Lower leg skin (tissue), 4 donors: ENCODE measurements at regions not wholly inside any gene's neighbourhood (a gene's known extent, or its start where the extent isn't known, plus 50 kb on each side); places are given as distances from the start of the nearest gene placed in this dataset.

ENCODE experiments used
- DNase-seq, 2 donors: peaks; one replicate each; pipeline ENCODE4 v3.0.0-alpha.2; 2019; ENCODE audit warnings: low spot score in 2 of 2
- H3K4me3 ChIP-seq: fragments of 200-600 bp; sonication (generic); 2 replicates; pipeline ENCODE4 v1.5.1; 2017; ENCODE audit warnings: mild to moderate bottlenecking, low read depth; ENCODE audit not compliant: poor library complexity, severe bottlenecking
- POLR2A ChIP-seq, 2 donors: fragments of 450-650 bp; IDR thresholded peaks; one replicate each; pipeline ENCODE4 v1.6.1; 2016 to 2017; ENCODE audit warnings: antibody characterized with exemption in 2 of 2, mild to moderate bottlenecking in 1 of 2, moderate library complexity in 1 of 2
- WGBS, 2 donors: methylation state at CpG; one replicate each; pipeline ENCODE4 v1.1.5; 2018; 5-methylcytosine and 5-hydroxymethylcytosine counted together
- intact Hi-C: fragments of 100-400 bp; cut with DNase I; formaldehyde crosslinking; loops from one replicate; pipeline ENCODE4 v1.15.0; 2023; ENCODE audit warnings: low total_unique reads
- TF ChIP-seq, protein P1 (sequence below), 3 donors: fragments of 450-650 bp; IDR thresholded peaks; one replicate each; pipeline ENCODE4 v1.5.1; 2016; ENCODE audit warnings: antibody characterized with exemption in 3 of 3, mild to moderate bottlenecking in 3 of 3, moderate library complexity in 2 of 3

DNA sequence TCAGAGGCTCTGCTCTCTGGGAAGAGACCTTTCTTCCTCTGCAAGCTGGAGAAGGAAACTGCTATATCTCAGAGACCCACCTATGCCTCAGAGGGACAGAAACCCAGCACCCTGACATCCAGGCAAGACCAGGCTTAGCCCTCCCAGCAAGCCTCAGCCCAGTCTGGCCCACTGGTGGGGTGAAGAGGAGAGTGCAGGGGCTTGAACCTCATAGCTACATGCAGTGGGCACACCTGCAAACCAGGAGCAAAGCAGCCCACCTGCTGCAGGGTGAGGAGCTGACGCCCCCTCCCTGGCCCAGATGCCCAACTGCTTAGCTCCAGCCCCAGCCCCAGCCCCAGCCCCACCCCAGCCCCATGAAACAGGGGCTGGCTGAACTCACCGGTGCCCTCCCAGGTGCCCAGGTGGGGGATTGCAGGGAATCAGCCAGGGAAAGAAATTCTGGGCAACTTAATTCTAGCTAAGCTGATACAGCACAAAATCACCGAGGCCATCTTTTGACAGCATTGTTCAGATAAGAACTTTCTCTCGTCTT lies 246.8 kb downstream of the BUD13 start:
- peak in 1 of 2 donors; percentile 72 for DNase-seq
- no peak overlapping the region for H3K4me3 ChIP-seq
- intact Hi-C loops: no loop called here
- WGBS, 2 donors: 62 to 78% methylated on average over 4 of the region's 4 CpGs
- TF ChIP-seq, protein P1, sequence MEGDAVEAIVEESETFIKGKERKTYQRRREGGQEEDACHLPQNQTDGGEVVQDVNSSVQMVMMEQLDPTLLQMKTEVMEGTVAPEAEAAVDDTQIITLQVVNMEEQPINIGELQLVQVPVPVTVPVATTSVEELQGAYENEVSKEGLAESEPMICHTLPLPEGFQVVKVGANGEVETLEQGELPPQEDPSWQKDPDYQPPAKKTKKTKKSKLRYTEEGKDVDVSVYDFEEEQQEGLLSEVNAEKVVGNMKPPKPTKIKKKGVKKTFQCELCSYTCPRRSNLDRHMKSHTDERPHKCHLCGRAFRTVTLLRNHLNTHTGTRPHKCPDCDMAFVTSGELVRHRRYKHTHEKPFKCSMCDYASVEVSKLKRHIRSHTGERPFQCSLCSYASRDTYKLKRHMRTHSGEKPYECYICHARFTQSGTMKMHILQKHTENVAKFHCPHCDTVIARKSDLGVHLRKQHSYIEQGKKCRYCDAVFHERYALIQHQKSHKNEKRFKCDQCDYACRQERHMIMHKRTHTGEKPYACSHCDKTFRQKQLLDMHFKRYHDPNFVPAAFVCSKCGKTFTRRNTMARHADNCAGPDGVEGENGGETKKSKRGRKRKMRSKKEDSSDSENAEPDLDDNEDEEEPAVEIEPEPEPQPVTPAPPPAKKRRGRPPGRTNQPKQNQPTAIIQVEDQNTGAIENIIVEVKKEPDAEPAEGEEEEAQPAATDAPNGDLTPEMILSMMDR (IDR thresholded peaks at IDR 0.05): no peak
- TF ChIP-seq POLR2A (IDR thresholded peaks at IDR 0.05): no peak

- peak in 1 of 2 donors; percentile 52 for DNase-seq
- 76 to 80% methylated on average over 5 of the region's 5 CpGs for WGBS, 2 donors
- no peak overlapping the region for H3K4me3 ChIP-seq
- intact Hi-C loops: no loop called here
- no peak for TF ChIP-seq POLR2A (IDR thresholded peaks at IDR 0.05)
- TF ChIP-seq, protein P1 (IDR thresholded peaks at IDR 0.05): no peak
Observed at GRCh38 chr11:116519499-116519898, 253.3 kb downstream of the BUD13 start.

- DNase-seq: peak in 1 of 2 donors; percentile 29
- intact Hi-C loops: no loop called here
- H3K4me3 ChIP-seq: no peak overlapping the region
- WGBS, 2 donors: 79 to 85% methylated on average over 10 of the region's 10 CpGs
- no peak for TF ChIP-seq POLR2A (IDR thresholded peaks at IDR 0.05)
- TF ChIP-seq, protein P1 (IDR thresholded peaks at IDR 0.05): no peak
Observed at GRCh38 chr11:116518141-116518540, 254.6 kb downstream of the BUD13 start.

DNA sequence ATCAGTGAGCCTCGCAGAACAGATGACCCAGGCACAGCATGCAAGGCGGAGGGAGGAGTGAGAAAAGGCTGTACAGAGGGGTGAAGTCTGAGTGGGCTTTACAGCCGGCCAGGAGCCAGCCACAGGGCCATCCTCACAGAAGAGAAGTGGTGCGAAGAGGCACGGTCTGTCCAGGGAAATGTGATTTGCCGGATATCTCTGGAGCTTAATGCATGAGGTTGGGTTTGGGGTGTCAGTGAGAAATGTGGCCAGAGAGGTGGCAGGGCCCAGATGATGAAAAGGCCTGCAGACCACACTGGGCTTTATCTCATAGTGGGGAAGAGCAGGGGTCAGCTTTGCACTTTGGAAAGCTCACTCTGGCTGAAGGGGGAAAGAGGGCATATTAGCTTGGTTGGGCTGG lies 255.2 kb downstream of the BUD13 start:
- DNase-seq: peak in 1 of 2 donors; percentile 12

DNA sequence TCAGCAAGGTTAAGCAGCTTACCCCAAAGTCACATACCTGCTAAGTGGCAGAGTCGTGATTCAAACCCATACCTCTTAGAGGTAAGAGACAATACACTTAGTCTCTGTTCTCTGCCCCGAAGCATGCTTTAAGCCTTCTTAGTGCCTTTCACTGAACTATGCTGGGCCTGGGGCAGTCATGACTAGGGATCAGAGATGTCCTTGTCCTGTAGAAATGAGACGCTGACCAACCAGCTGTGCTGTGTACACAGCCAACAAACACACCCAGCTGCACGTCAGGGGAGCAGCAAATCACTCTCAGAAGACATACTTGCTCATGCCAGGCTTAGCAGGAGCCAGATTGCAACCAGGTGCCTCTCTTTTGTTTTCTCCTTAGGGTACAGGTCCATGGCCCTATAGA lies 255.7 kb downstream of the BUD13 start:
- 47 to 63% methylated on average over 4 of the region's 4 CpGs for WGBS, 2 donors
- intact Hi-C loops: no loop called here
- no peak for TF ChIP-seq POLR2A (IDR thresholded peaks at IDR 0.05)
- TF ChIP-seq, protein P1 (IDR thresholded peaks at IDR 0.05): no peak
- no peak overlapping the region for H3K4me3 ChIP-seq
- DNase-seq: peak in 1 of 2 donors; percentile 34

More for the DNA sequence above, 255.2 kb downstream of the BUD13 start:
- 65 to 73% methylated on average over 6 of the region's 6 CpGs for WGBS, 2 donors
- TF ChIP-seq, protein P1 (IDR thresholded peaks at IDR 0.05): no peak
- TF ChIP-seq POLR2A (IDR thresholded peaks at IDR 0.05): no peak
- intact Hi-C loops: no loop called here
- no peak overlapping the region for H3K4me3 ChIP-seq

DNA sequence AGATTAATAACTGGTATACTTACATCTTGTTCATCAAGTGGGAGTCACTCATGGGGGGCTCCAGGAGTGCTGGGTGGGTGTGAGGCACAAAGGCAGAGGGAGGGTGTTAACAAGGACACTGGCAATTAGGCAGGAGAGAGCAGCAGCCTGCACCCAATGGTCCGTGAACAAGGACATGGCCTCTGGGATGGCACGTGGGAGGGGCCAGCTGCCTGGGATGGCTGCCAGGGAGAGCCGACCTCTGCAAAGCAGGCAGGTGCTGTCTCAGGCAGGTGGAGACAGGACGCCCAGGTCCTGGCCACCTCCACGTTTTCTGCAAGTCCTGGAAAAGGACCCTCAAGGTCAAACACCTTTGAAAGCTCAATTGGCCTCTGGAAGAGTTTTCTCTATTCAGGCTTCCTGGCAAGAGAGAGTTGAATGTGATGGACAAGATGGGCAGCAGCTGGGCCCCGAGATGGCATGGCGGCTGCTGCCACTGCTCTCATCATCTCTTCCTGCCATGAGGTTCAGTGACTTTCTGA lies 257.1 kb downstream of the BUD13 start:
- intact Hi-C loops: no loop called here
- 56 to 62% methylated on average over 7 of the region's 7 CpGs for WGBS, 2 donors
- no peak for TF ChIP-seq POLR2A (IDR thresholded peaks at IDR 0.05)
- TF ChIP-seq, protein P1 (IDR thresholded peaks at IDR 0.05): no peak
- H3K4me3 ChIP-seq: no peak overlapping the region
- DNase-seq: peak in 1 of 2 donors; percentile 76
